ENCODE measurements at regions not wholly inside any gene's neighbourhood (a gene's known extent, or its start where the extent isn't known, plus 50 kb on each side); places are given as distances from the start of the nearest gene placed in this dataset.
"Not testable (repeated sequence)": the region's sequence is repeated elsewhere in the genome, so short reads cannot be mapped to it uniquely, and the experiment has no call there.

DNA sequence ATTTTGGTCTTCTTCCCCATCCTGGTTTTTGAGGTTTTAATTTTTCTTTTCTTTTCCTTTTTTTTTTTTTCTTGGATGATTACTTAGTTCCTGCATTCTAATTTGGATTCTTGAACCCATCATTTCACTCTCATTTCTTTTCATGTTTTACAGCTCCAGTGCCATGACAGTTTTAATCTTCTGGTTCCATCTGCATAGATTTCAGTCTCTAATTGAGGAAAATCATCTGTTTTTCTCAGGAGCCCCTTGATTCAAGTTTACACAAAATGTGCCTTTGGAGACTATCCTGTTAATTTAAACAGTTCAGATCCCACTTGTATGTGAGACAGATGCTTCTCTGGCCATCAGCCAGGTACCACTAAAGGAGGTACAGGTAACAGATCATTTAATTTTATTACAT lies 379.9 kb downstream of the PIK3C3 start:
- no peaks in the 10 kb centered on the region for H3K4me1 ChIP-seq (ENCODE audit: insufficient read depth, low read length, poor library complexity, severe bottlenecking)
- H3K9ac ChIP-seq (ENCODE audit: low read depth, low read length, poor library complexity, severe bottlenecking), result no peak overlapping the region
- no peaks in the 10 kb centered on the region for H4K20me1 ChIP-seq (ENCODE audit: insufficient read depth, low read length, poor library complexity, severe bottlenecking)
- no peaks in the 10 kb centered on the region for H3K9me3 ChIP-seq (ENCODE audit: insufficient read depth, low read depth, low read length)
- TF ChIP-seq EZH2phosphoT487 (IDR thresholded peaks at IDR 0.05; ENCODE audit: borderline replicate concordance), result no peak
- TF ChIP-seq, protein P1, sequence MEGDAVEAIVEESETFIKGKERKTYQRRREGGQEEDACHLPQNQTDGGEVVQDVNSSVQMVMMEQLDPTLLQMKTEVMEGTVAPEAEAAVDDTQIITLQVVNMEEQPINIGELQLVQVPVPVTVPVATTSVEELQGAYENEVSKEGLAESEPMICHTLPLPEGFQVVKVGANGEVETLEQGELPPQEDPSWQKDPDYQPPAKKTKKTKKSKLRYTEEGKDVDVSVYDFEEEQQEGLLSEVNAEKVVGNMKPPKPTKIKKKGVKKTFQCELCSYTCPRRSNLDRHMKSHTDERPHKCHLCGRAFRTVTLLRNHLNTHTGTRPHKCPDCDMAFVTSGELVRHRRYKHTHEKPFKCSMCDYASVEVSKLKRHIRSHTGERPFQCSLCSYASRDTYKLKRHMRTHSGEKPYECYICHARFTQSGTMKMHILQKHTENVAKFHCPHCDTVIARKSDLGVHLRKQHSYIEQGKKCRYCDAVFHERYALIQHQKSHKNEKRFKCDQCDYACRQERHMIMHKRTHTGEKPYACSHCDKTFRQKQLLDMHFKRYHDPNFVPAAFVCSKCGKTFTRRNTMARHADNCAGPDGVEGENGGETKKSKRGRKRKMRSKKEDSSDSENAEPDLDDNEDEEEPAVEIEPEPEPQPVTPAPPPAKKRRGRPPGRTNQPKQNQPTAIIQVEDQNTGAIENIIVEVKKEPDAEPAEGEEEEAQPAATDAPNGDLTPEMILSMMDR (conservative IDR thresholded peaks at IDR 0.05; ENCODE audit: low read length), result no peak
- no peaks in the 10 kb centered on the region for H3F3A ChIP-seq (ENCODE audit: low read depth)
- H2AFZ ChIP-seq (ENCODE audit: low read length), result no peak overlapping the region
- no peaks in the 10 kb centered on the region for H3K79me2 ChIP-seq (ENCODE audit: insufficient read depth, low read length)
- no peaks in the 10 kb centered on the region for H3K36me3 ChIP-seq (ENCODE audit: insufficient read depth, low read length)
- no peak overlapping the region for H3K4me3 ChIP-seq (ENCODE audit: low read length, poor library complexity, severe bottlenecking)
- no peaks in the 10 kb centered on the region; the same call in 1 of the 2 replicates for H3K9me2 ChIP-seq (replicated peaks; ENCODE audit: low read depth, low read length)
- H3K27me3 ChIP-seq (ENCODE audit: insufficient read depth, low read length, poor library complexity, severe bottlenecking), result no peaks in the 10 kb centered on the region
- H3K4me2 ChIP-seq (ENCODE audit: low read depth, low read length, poor library complexity, severe bottlenecking), result no peak overlapping the region

DNA sequence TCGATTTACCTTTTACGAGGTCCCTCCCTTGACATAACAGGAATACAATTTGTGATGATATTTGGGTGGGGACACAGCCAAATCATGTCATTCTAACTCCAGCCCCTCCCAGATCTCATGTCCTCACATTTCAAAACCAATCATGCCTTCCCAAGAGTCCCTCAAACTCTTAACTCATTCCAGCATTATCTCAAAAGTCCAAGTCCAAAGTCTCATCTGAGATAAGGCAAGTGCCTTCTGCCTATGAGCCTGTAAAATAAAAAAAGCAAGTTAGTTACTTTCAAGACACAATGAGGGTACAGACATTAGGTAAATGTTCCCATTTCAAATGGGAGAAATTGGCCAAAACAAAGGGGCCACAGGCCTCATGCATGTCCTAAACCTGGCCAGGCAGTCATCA lies 381.1 kb downstream of the PIK3C3 start:
- TF ChIP-seq, protein P1 (conservative IDR thresholded peaks at IDR 0.05; ENCODE audit: low read length), result no peak
- no peak for TF ChIP-seq EZH2phosphoT487 (IDR thresholded peaks at IDR 0.05; ENCODE audit: borderline replicate concordance)
- no peaks in the 10 kb centered on the region for H3K9me3 ChIP-seq (ENCODE audit: insufficient read depth, low read depth, low read length)
- H3K4me1 ChIP-seq (ENCODE audit: insufficient read depth, low read length, poor library complexity, severe bottlenecking), result no peaks in the 10 kb centered on the region
- no peak overlapping the region for H2AFZ ChIP-seq (ENCODE audit: low read length)
- no peaks in the 10 kb centered on the region for H3K36me3 ChIP-seq (ENCODE audit: insufficient read depth, low read length)
- no peaks in the 10 kb centered on the region for H4K20me1 ChIP-seq (ENCODE audit: insufficient read depth, low read length, poor library complexity, severe bottlenecking)
- no peaks in the 10 kb centered on the region for H3F3A ChIP-seq (ENCODE audit: low read depth)
- no peak overlapping the region for H3K4me2 ChIP-seq (ENCODE audit: low read depth, low read length, poor library complexity, severe bottlenecking)
- no peaks in the 10 kb centered on the region; the same call in 1 of the 2 replicates for H3K9me2 ChIP-seq (replicated peaks; ENCODE audit: low read depth, low read length)
- H3K4me3 ChIP-seq (ENCODE audit: low read length, poor library complexity, severe bottlenecking), result no peak overlapping the region
- H3K79me2 ChIP-seq (ENCODE audit: insufficient read depth, low read length), result no peaks in the 10 kb centered on the region
- H3K9ac ChIP-seq (ENCODE audit: low read depth, low read length, poor library complexity, severe bottlenecking), result no peak overlapping the region
- H3K27me3 ChIP-seq (ENCODE audit: insufficient read depth, low read length, poor library complexity, severe bottlenecking), result no peaks in the 10 kb centered on the region

DNA sequence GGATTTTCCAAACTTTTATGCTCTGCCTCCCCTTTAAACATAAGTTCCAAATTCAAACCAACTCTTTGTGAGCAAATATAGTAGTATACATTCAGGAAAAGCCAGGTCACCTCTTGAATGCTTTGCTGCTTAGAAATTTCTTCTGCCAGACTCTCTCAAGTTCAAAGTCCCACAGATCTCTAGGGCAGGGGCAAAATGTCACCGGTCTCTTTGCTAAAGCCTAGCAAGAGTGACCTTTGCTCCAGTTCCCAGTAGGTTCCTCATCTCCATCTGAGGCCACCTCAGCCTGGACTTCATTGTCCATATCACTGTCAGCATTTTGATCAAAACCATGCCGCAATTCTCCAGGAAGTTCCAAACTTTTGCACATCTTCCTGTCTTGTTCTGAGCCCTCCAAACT lies 382.3 kb downstream of the PIK3C3 start:
- H3K9me3 ChIP-seq (ENCODE audit: insufficient read depth, low read depth, low read length); H3F3A ChIP-seq (ENCODE audit: low read depth); H3K4me3 ChIP-seq (ENCODE audit: low read length, poor library complexity, severe bottlenecking); H3K4me2 ChIP-seq (ENCODE audit: low read depth, low read length, poor library complexity, severe bottlenecking); H3K27me3 ChIP-seq (ENCODE audit: insufficient read depth, low read length, poor library complexity, severe bottlenecking); H3K4me1 ChIP-seq (ENCODE audit: insufficient read depth, low read length, poor library complexity, severe bottlenecking); H3K36me3 ChIP-seq (ENCODE audit: insufficient read depth, low read length); H2AFZ ChIP-seq (ENCODE audit: low read length); H4K20me1 ChIP-seq (ENCODE audit: insufficient read depth, low read length, poor library complexity, severe bottlenecking); H3K9me2 ChIP-seq (replicated peaks; ENCODE audit: low read depth, low read length); H3K9ac ChIP-seq (ENCODE audit: low read depth, low read length, poor library complexity, severe bottlenecking); H3K79me2 ChIP-seq (ENCODE audit: insufficient read depth, low read length): not testable (repeated sequence)

DNA sequence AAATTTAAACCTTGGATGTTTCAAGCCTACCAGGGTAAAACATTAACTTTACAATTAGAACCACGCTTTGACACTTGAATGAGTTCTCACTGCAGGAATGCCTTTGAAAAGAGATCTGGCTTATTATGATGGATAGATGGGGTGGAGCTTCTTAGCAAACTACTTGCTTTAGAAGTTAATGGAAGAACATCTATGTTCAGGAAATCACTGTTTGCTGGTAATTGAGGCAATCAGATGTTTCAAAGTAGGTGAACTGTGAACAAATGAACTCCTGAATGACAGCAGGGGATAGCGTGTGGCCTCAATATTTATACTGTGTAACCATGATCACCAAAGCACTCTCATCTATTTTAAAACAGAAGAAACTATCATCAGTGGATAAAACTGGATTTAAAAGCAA lies 383.6 kb downstream of the PIK3C3 start:
- no peaks in the 10 kb centered on the region; the same call in 1 of the 2 replicates for H3K9me2 ChIP-seq (replicated peaks; ENCODE audit: low read depth, low read length)
- no peaks in the 10 kb centered on the region for H3K36me3 ChIP-seq (ENCODE audit: insufficient read depth, low read length)
- no peaks in the 10 kb centered on the region for H3K4me1 ChIP-seq (ENCODE audit: insufficient read depth, low read length, poor library complexity, severe bottlenecking)
- no peaks in the 10 kb centered on the region for H3F3A ChIP-seq (ENCODE audit: low read depth)
- no peak overlapping the region for H3K9ac ChIP-seq (ENCODE audit: low read depth, low read length, poor library complexity, severe bottlenecking)
- TF ChIP-seq EZH2phosphoT487 (IDR thresholded peaks at IDR 0.05; ENCODE audit: borderline replicate concordance), result no peak
- TF ChIP-seq, protein P1 (conservative IDR thresholded peaks at IDR 0.05; ENCODE audit: low read length), result no peak
- H2AFZ ChIP-seq (ENCODE audit: low read length), result no peak overlapping the region
- no peak overlapping the region for H3K4me2 ChIP-seq (ENCODE audit: low read depth, low read length, poor library complexity, severe bottlenecking)
- no peak overlapping the region for H3K4me3 ChIP-seq (ENCODE audit: low read length, poor library complexity, severe bottlenecking)
- no peaks in the 10 kb centered on the region for H3K79me2 ChIP-seq (ENCODE audit: insufficient read depth, low read length)
- no peaks in the 10 kb centered on the region for H4K20me1 ChIP-seq (ENCODE audit: insufficient read depth, low read length, poor library complexity, severe bottlenecking)
- no peaks in the 10 kb centered on the region for H3K27me3 ChIP-seq (ENCODE audit: insufficient read depth, low read length, poor library complexity, severe bottlenecking)
- no peaks in the 10 kb centered on the region for H3K9me3 ChIP-seq (ENCODE audit: insufficient read depth, low read depth, low read length)
